Esophagus squamous epithelium (tissue), 4 donors: ENCODE measurements at regions not wholly inside any gene's neighbourhood (a gene's known extent, or its start where the extent isn't known, plus 50 kb on each side); places are given as distances from the start of the nearest gene placed in this dataset.

Source experiments
- CTCF ChIP-seq, 6 experiments: fragments of 450-650 bp in 4 of 6; fragments of 200-600 bp in 2 of 6; sonication (generic) in 2 of 6; IDR thresholded peaks; one replicate each; pipeline ENCODE4 v1.5.1; 2016 to 2019; ENCODE audit warnings: antibody characterized with exemption in 6 of 6, mild to moderate bottlenecking in 4 of 6, moderate library complexity in 4 of 6
- POLR2A ChIP-seq, 4 donors: fragments of 450-650 bp; IDR thresholded peaks; one replicate each; pipeline ENCODE4 v1.6.1; 2017; ENCODE audit warnings: antibody characterized with exemption in 4 of 4, mild to moderate bottlenecking in 4 of 4, moderate library complexity in 3 of 4

DNA sequence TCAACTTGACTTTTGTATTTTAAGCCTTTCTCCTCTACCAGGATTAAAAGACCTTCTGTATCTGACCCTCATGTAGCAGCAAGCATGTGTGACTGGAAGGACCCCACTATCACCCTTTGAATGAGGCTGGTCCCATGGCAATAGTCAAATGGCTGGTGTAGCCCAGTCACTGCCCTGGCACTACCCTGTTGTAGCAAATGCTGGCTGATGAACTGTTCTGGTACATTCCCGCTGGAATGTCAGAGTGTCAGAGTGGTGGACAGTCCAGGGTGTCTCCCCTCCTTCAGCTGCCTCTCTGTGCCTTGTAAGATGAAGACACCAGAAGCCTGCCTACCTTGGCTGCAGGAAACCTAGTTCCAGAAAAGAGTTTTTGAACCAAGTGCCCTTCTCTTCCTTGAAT is 115.7 kb downstream of the ACKR3 start:
- TF ChIP-seq CTCF (IDR thresholded peaks at IDR 0.05) (no peak), POLR2A (IDR thresholded peaks at IDR 0.05) (no peak)
